ENCODE measurements at regions not wholly inside any gene's neighbourhood (a gene's known extent, or its start where the extent isn't known, plus 50 kb on each side); places are given as distances from the start of the nearest gene placed in this dataset.
"Not testable (repeated sequence)": the region's sequence is repeated elsewhere in the genome, so short reads cannot be mapped to it uniquely, and the experiment has no call there.

- Histone ChIP-seq H3K4me2 (ENCODE audit: control insufficient read depth, extremely low read depth, insufficient read depth, low read depth, low read length) (no peak overlapping the region), H3K9me1 (ENCODE audit: control insufficient read depth, extremely low read depth, insufficient read depth, low read length) (no peaks in the 10 kb centered on the region), H3K79me2 (ENCODE audit: control insufficient read depth, insufficient read depth, low read length) (no peaks in the 10 kb centered on the region), H3K4me3 (ENCODE audit: control insufficient read depth in 2 of 3, extremely low read depth in 1 of 3, insufficient read depth in 2 of 3, low read depth in 1 of 3, low read length in 3 of 3) (no peak overlapping the region), H2AFZ (ENCODE audit: control insufficient read depth, low read length) (no peak overlapping the region), H3K9ac (ENCODE audit: control insufficient read depth, extremely low read depth, insufficient read depth, low read length) (no peak overlapping the region), H4K20me1 (ENCODE audit: control insufficient read depth, extremely low read depth, insufficient read depth, low read length) (no peaks in the 10 kb centered on the region), H3K4me1 (ENCODE audit: control insufficient read depth, extremely low read depth, insufficient read depth, low read length) (no peaks in the 10 kb centered on the region), H3K36me3 (ENCODE audit: control insufficient read depth in 2 of 2, extremely low read depth in 1 of 2, insufficient read depth in 2 of 2, low read length in 2 of 2) (no peaks in the 10 kb centered on the region), H3K27ac (ENCODE audit: control insufficient read depth, insufficient read depth, low read length) (no peak overlapping the region), H3K9me3 (ENCODE audit: control insufficient read depth, low read depth, low read length) (no peaks in the 10 kb centered on the region), H3K27me3 (ENCODE audit: control insufficient read depth, extremely low read depth, insufficient read depth, low read length) (peaks cover 8% of the 10 kb centered on the region)
- dilution Hi-C loops (cut with MboI; ENCODE audit: extremely low pct_ligation_motif_present, low sequenced_read_pairs), result no loop called here
- TF ChIP-seq EZH2 (IDR thresholded peaks at IDR 0.05; ENCODE audit: low read length), result no peak
- no peak for TF ChIP-seq CTCF (optimal IDR thresholded peaks at IDR 0.05 in 1 of 3, IDR thresholded peaks at IDR 0.05 in 1 of 3, conservative IDR thresholded peaks at IDR 0.05 in 1 of 3; ENCODE audit: extremely low read depth in 1 of 3, insufficient read depth in 2 of 3, low read length in 3 of 3)
- FAIRE-seq (no peak), DNase-seq (ENCODE audit: low read depth, low spot score) (no peak)
Measured at GRCh38 chrX:39430551-39430950, 629.3 kb downstream of the MID1IP1 start.

GRCh38 chrX:39431893-39432292 is 630.6 kb downstream of the MID1IP1 start:
- Histone ChIP-seq H3K4me3 (ENCODE audit: control insufficient read depth in 2 of 3, extremely low read depth in 1 of 3, insufficient read depth in 2 of 3, low read depth in 1 of 3, low read length in 3 of 3) (no peak overlapping the region), H2AFZ (ENCODE audit: control insufficient read depth, low read length) (no peak overlapping the region), H3K27me3 (ENCODE audit: control insufficient read depth, extremely low read depth, insufficient read depth, low read length) (peaks cover 8% of the 10 kb centered on the region), H3K4me2 (ENCODE audit: control insufficient read depth, extremely low read depth, insufficient read depth, low read depth, low read length) (no peak overlapping the region), H3K79me2 (ENCODE audit: control insufficient read depth, insufficient read depth, low read length) (no peaks in the 10 kb centered on the region), H3K27ac (ENCODE audit: control insufficient read depth, insufficient read depth, low read length) (no peak overlapping the region), H3K4me1 (ENCODE audit: control insufficient read depth, extremely low read depth, insufficient read depth, low read length) (no peaks in the 10 kb centered on the region), H4K20me1 (ENCODE audit: control insufficient read depth, extremely low read depth, insufficient read depth, low read length) (no peaks in the 10 kb centered on the region), H3K9me1 (ENCODE audit: control insufficient read depth, extremely low read depth, insufficient read depth, low read length) (no peaks in the 10 kb centered on the region), H3K9me3 (ENCODE audit: control insufficient read depth, low read depth, low read length) (no peaks in the 10 kb centered on the region), H3K36me3 (ENCODE audit: control insufficient read depth in 2 of 2, extremely low read depth in 1 of 2, insufficient read depth in 2 of 2, low read length in 2 of 2) (no peaks in the 10 kb centered on the region), H3K9ac (ENCODE audit: control insufficient read depth, extremely low read depth, insufficient read depth, low read length) (no peak overlapping the region)
- TF ChIP-seq CTCF (optimal IDR thresholded peaks at IDR 0.05 in 1 of 3, IDR thresholded peaks at IDR 0.05 in 1 of 3, conservative IDR thresholded peaks at IDR 0.05 in 1 of 3; ENCODE audit: extremely low read depth in 1 of 3, insufficient read depth in 2 of 3, low read length in 3 of 3), result no peak
- no peak for TF ChIP-seq EZH2 (IDR thresholded peaks at IDR 0.05; ENCODE audit: low read length)
- no peak for FAIRE-seq
- dilution Hi-C loops (cut with MboI; ENCODE audit: extremely low pct_ligation_motif_present, low sequenced_read_pairs), result no loop called here
- no peak for DNase-seq (ENCODE audit: low read depth, low spot score)

- H3K9me1 ChIP-seq (ENCODE audit: control insufficient read depth, extremely low read depth, insufficient read depth, low read length); H3K4me2 ChIP-seq (ENCODE audit: control insufficient read depth, extremely low read depth, insufficient read depth, low read depth, low read length); H3K27ac ChIP-seq (ENCODE audit: control insufficient read depth, insufficient read depth, low read length); dilution Hi-C loops (cut with MboI; ENCODE audit: extremely low pct_ligation_motif_present, low sequenced_read_pairs); H3K9me3 ChIP-seq (ENCODE audit: control insufficient read depth, low read depth, low read length); H3K36me3 ChIP-seq (ENCODE audit: control insufficient read depth in 2 of 2, extremely low read depth in 1 of 2, insufficient read depth in 2 of 2, low read length in 2 of 2); H3K27me3 ChIP-seq (ENCODE audit: control insufficient read depth, extremely low read depth, insufficient read depth, low read length); H3K9ac ChIP-seq (ENCODE audit: control insufficient read depth, extremely low read depth, insufficient read depth, low read length); H3K4me3 ChIP-seq (ENCODE audit: control insufficient read depth in 2 of 3, extremely low read depth in 1 of 3, insufficient read depth in 2 of 3, low read depth in 1 of 3, low read length in 3 of 3); H3K79me2 ChIP-seq (ENCODE audit: control insufficient read depth, insufficient read depth, low read length); H2AFZ ChIP-seq (ENCODE audit: control insufficient read depth, low read length); FAIRE-seq; H4K20me1 ChIP-seq (ENCODE audit: control insufficient read depth, extremely low read depth, insufficient read depth, low read length); DNase-seq (ENCODE audit: low read depth, low spot score); H3K4me1 ChIP-seq (ENCODE audit: control insufficient read depth, extremely low read depth, insufficient read depth, low read length): not testable (repeated sequence)
Measured at GRCh38 chrX:39434671-39435070, 633.4 kb downstream of the MID1IP1 start.

GRCh38 chrX:39436538-39436937 is 635.3 kb downstream of the MID1IP1 start:
- H3K79me2 ChIP-seq (ENCODE audit: control insufficient read depth, insufficient read depth, low read length); H3K4me2 ChIP-seq (ENCODE audit: control insufficient read depth, extremely low read depth, insufficient read depth, low read depth, low read length); H3K9me1 ChIP-seq (ENCODE audit: control insufficient read depth, extremely low read depth, insufficient read depth, low read length); H3K36me3 ChIP-seq (ENCODE audit: control insufficient read depth in 2 of 2, extremely low read depth in 1 of 2, insufficient read depth in 2 of 2, low read length in 2 of 2); H2AFZ ChIP-seq (ENCODE audit: control insufficient read depth, low read length); H4K20me1 ChIP-seq (ENCODE audit: control insufficient read depth, extremely low read depth, insufficient read depth, low read length); H3K4me1 ChIP-seq (ENCODE audit: control insufficient read depth, extremely low read depth, insufficient read depth, low read length); H3K9ac ChIP-seq (ENCODE audit: control insufficient read depth, extremely low read depth, insufficient read depth, low read length); H3K4me3 ChIP-seq (ENCODE audit: control insufficient read depth in 2 of 3, extremely low read depth in 1 of 3, insufficient read depth in 2 of 3, low read depth in 1 of 3, low read length in 3 of 3); H3K9me3 ChIP-seq (ENCODE audit: control insufficient read depth, low read depth, low read length); dilution Hi-C loops (cut with MboI; ENCODE audit: extremely low pct_ligation_motif_present, low sequenced_read_pairs); FAIRE-seq; DNase-seq (ENCODE audit: low read depth, low spot score); H3K27ac ChIP-seq (ENCODE audit: control insufficient read depth, insufficient read depth, low read length); H3K27me3 ChIP-seq (ENCODE audit: control insufficient read depth, extremely low read depth, insufficient read depth, low read length): not testable (repeated sequence)

Measured in keratinocyte (primary cell).